Loucy (cell line): ENCODE measurements at regions not wholly inside any gene's neighbourhood (a gene's known extent, or its start where the extent isn't known, plus 50 kb on each side); places are given as distances from the start of the nearest gene placed in this dataset.

Source experiments
- EZH2phosphoT487 ChIP-seq: fragments of 200-600 bp; IDR thresholded peaks from 2 replicates; pipeline ENCODE4 v1.6.1; 2018; ENCODE audit warnings: antibody characterized with exemption, mild to moderate bottlenecking, moderate library complexity, borderline replicate concordance
- TF ChIP-seq, protein P1 (sequence below): fragments of 200-600 bp; sonication (generic); conservative IDR thresholded peaks from 2 replicates; pipeline ENCODE4 v1.5.1; 2014; ENCODE audit warnings: mild to moderate bottlenecking, antibody characterized with exemption, low read length

DNA sequence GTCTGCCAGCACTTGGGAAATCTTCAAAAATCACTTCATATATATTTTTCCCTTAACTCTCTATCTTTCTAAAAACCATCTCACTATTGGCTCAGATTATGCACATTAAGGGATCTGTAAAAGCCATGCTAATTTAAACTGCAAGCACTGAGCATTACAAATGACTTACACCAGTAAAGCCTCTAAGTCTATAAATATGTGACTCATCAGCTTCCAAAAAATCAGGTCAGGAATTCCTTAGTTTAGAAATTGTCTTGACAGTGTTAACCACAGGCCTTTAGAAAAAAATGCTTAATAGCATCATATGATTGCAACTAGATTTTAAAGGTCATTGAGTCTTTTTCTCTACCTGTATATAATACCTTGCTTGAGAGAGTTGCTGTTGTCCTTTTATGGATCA is 1113.6 kb upstream of the PIK3C3 start:
- TF ChIP-seq, protein P1, sequence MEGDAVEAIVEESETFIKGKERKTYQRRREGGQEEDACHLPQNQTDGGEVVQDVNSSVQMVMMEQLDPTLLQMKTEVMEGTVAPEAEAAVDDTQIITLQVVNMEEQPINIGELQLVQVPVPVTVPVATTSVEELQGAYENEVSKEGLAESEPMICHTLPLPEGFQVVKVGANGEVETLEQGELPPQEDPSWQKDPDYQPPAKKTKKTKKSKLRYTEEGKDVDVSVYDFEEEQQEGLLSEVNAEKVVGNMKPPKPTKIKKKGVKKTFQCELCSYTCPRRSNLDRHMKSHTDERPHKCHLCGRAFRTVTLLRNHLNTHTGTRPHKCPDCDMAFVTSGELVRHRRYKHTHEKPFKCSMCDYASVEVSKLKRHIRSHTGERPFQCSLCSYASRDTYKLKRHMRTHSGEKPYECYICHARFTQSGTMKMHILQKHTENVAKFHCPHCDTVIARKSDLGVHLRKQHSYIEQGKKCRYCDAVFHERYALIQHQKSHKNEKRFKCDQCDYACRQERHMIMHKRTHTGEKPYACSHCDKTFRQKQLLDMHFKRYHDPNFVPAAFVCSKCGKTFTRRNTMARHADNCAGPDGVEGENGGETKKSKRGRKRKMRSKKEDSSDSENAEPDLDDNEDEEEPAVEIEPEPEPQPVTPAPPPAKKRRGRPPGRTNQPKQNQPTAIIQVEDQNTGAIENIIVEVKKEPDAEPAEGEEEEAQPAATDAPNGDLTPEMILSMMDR, result no peak
- no peak for TF ChIP-seq EZH2phosphoT487
